Kidney (tissue), 13 donors: ENCODE measurements at regions not wholly inside any gene's neighbourhood (a gene's known extent, or its start where the extent isn't known, plus 50 kb on each side); places are given as distances from the start of the nearest gene placed in this dataset.

Source experiments
- DNase-seq, 5 donors: peaks; one replicate each; pipeline ENCODE4 v3.0.0-alpha.2; 2013 to 2020
- FAIRE-seq: peaks from 2 replicates; lab custom pipeline; 2012; peaks lifted over from hg19 to GRCh38; lab: Jason Lieb, UNC
- H3K27ac ChIP-seq, 2 donors: one replicate each; pipeline ENCODE4 v1.7.0; 2013; ENCODE audit warnings: low read depth in 2 of 2, low read length in 2 of 2, inconsistent platforms in 1 of 2
- H3K27me3 ChIP-seq: one replicate; pipeline ENCODE4 v1.7.1; 2013; ENCODE audit warnings: low read length, inconsistent platforms; ENCODE audit not compliant: control insufficient read depth, insufficient read depth
- H3K36me3 ChIP-seq, 3 donors: one replicate each; pipeline versions ENCODE4 v1.7.0 to v1.7.1; 2013; ENCODE audit warnings: low read length in 3 of 3, control low read depth in 1 of 3, inconsistent platforms in 1 of 3; ENCODE audit not compliant: insufficient read depth in 3 of 3, control insufficient read depth in 2 of 3
- H3K4me1 ChIP-seq, 3 donors: one replicate each; pipeline versions ENCODE4 v1.7.0 to v1.7.1; 2013; ENCODE audit warnings: low read length in 3 of 3, inconsistent platforms in 1 of 3, low read depth in 1 of 3; ENCODE audit not compliant: control insufficient read depth in 2 of 3, insufficient read depth in 2 of 3
- H3K4me3 ChIP-seq, 3 donors: one replicate each; pipeline versions ENCODE4 v1.7.0 to v1.8.1; 2013; ENCODE audit warnings: low read length in 3 of 3, control low read depth in 1 of 3, inconsistent platforms in 1 of 3
- H3K9ac ChIP-seq, 3 donors: one replicate each; pipeline versions ENCODE4 v1.7.0 to v1.7.1; 2013; ENCODE audit warnings: low read length in 3 of 3, control low read depth in 1 of 3, inconsistent platforms in 1 of 3
- H3K9me3 ChIP-seq, 3 donors: one replicate each; pipeline versions ENCODE4 v1.7.0 to v1.7.1; 2013; ENCODE audit warnings: low read length in 3 of 3, control low read depth in 1 of 3, inconsistent platforms in 1 of 3; ENCODE audit not compliant: control insufficient read depth in 2 of 3, insufficient read depth in 1 of 3
- intact Hi-C: fragments of 100-400 bp; cut with DNase I; formaldehyde crosslinking; loops from one replicate; pipeline ENCODE4 v1.11.1; 2022
- TF ChIP-seq, protein P1 (sequence below): IDR thresholded peaks from 3 replicates; pipeline ENCODE4 v1.5.1; 2012; ENCODE audit warnings: mild to moderate bottlenecking, moderate library complexity, borderline replicate concordance; ENCODE audit not compliant: insufficient read depth; ENCODE audit errors: extremely low read depth
- donor health status: control.
- donor health status: control.
- donor health status: control.
- donor health status: control.
- donor health status: control.
- donor health status: DM: yes; HTN: yes; CAD: no.
- donor health status: Normal renal cell carcinoma (clear cell type).

DNA sequence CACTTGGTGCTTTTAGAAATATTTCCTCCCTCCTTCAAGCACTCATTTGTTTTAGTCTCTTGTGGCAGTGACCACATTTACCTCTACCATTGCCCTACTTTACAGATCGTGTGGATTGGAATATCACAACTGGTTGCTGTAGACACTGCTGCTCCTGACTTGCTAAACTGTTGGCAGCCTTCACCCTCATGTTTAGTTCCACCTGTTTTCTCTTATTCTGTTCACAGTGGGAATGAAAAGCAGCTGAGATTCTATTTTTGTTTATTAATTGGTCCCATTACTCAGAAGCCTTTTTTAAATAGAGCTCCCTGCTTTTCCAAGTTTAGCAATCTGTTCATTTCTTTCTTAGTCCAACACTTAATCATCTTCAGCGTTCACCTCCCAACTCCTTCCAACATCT is 308.9 kb downstream of the RWDD3 start:
- Histone ChIP-seq H3K9me3 (no peaks in the 10 kb centered on the region), H3K27ac (no peak overlapping the region), H3K9ac (no peak overlapping the region), H3K36me3 (no peaks in the 10 kb centered on the region), H3K27me3 (no peaks in the 10 kb centered on the region), H3K4me3 (no peak overlapping the region), H3K4me1 (no peaks in the 10 kb centered on the region)
- DNase-seq, result no peak
- intact Hi-C loops, result no loop called here
- no peak for FAIRE-seq
- TF ChIP-seq, protein P1, sequence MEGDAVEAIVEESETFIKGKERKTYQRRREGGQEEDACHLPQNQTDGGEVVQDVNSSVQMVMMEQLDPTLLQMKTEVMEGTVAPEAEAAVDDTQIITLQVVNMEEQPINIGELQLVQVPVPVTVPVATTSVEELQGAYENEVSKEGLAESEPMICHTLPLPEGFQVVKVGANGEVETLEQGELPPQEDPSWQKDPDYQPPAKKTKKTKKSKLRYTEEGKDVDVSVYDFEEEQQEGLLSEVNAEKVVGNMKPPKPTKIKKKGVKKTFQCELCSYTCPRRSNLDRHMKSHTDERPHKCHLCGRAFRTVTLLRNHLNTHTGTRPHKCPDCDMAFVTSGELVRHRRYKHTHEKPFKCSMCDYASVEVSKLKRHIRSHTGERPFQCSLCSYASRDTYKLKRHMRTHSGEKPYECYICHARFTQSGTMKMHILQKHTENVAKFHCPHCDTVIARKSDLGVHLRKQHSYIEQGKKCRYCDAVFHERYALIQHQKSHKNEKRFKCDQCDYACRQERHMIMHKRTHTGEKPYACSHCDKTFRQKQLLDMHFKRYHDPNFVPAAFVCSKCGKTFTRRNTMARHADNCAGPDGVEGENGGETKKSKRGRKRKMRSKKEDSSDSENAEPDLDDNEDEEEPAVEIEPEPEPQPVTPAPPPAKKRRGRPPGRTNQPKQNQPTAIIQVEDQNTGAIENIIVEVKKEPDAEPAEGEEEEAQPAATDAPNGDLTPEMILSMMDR, result no peak

DNA sequence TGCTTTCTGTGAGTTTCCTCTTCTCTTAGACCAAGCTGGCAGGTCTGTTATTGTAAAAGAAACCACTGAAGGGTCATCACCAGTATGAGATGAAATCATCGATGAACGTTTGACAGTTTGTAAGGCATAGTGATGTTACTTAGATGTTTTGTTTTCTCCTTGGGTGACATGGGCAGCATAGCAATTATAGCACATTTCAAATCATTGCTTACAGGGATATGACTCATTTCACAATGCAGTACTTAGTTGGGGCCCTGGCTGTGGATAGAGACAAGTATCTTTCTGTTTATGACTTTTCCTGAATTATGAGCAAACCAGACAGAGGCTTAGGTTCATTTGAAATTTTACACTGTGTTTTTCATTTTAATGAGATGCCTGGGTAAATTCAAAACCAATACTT is 313.0 kb downstream of the RWDD3 start:
- Histone ChIP-seq H3K4me3 (no peak overlapping the region), H3K4me1 (no peaks in the 10 kb centered on the region), H3K36me3 (no peaks in the 10 kb centered on the region), H3K9ac (no peak overlapping the region), H3K27ac (no peak overlapping the region), H3K27me3 (no peaks in the 10 kb centered on the region), H3K9me3 (no peaks in the 10 kb centered on the region)
- intact Hi-C loops, result no loop called here
- TF ChIP-seq, protein P1, result no peak
- DNase-seq (no peak), FAIRE-seq (no peak)

DNA sequence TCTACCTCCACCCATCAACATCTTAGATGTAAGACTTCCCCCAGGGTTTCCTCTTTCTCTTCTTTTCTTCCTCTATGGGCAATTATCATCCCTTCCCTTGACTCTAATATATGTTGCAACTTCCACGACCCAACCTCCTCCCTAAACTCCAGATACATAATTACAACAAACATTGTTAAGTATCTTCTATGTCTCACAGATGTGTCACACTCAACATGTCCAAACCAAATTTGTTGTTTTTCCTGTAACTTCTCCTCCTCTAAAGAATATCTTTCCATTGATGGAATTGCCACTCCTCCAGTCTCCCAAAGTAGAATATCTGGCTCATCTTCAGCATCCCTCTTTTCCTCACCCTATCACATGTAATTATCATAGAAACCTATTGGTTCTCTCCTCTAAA is 314.2 kb downstream of the RWDD3 start:
- TF ChIP-seq, protein P1, result no peak
- FAIRE-seq (no peak), DNase-seq (no peak)
- H3K4me3 ChIP-seq, result no peak overlapping the region
- H3K27me3 ChIP-seq, result no peaks in the 10 kb centered on the region
- no peak overlapping the region for H3K9ac ChIP-seq
- intact Hi-C loops, result no loop called here
- H3K9me3 ChIP-seq, result no peaks in the 10 kb centered on the region
- no peak overlapping the region for H3K27ac ChIP-seq
- no peaks in the 10 kb centered on the region for H3K36me3 ChIP-seq
- no peaks in the 10 kb centered on the region for H3K4me1 ChIP-seq

DNA sequence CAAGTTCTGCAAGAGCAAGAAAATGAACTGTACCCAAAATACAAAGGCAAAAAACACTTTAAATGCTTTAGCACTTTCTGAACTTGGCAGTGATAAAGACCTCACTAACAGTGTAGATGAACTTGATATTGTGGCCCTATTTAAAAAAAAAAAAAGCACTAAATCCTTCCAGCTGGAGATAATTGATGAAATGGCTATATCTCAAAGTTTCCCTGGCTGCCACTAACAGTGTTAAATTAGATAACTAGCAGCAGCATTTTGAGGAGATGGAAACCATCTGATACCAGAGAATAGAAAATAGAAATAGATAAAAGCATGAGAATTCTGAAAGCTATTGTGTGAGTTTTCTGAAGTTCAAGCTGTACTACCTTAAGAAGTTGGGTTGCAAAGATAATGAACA is 317.2 kb downstream of the RWDD3 start:
- TF ChIP-seq, protein P1, result no peak
- intact Hi-C loops, result no loop called here
- H3K27me3 ChIP-seq, result no peaks in the 10 kb centered on the region
- H3K9me3 ChIP-seq, result no peaks in the 10 kb centered on the region
- DNase-seq, result no peak
- H3K27ac ChIP-seq, result no peak overlapping the region
- H3K36me3 ChIP-seq, result no peaks in the 10 kb centered on the region
- H3K4me1 ChIP-seq, result no peaks in the 10 kb centered on the region
- FAIRE-seq, result no peak
- H3K9ac ChIP-seq, result no peak overlapping the region
- H3K4me3 ChIP-seq, result no peak overlapping the region
